H9 (cell line): ENCODE measurements at regions not wholly inside any gene's neighbourhood (a gene's known extent, or its start where the extent isn't known, plus 50 kb on each side); places are given as distances from the start of the nearest gene placed in this dataset.

ENCODE experiments used
- DNase-seq: peaks from one replicate; pipeline ENCODE4 v3.0.0-alpha.2; 2017
- H2AFZ ChIP-seq: one replicate; pipeline ENCODE4 v1.6.1; 2013; ENCODE audit warnings: mild to moderate bottlenecking, low read length, control low read depth, moderate library complexity
- H2AK5ac ChIP-seq: 2 replicates; pipeline ENCODE4 v1.6.1; 2013; ENCODE audit warnings: low read length, control low read depth, mixed read lengths; ENCODE audit not compliant: insufficient read length
- H2BK120ac ChIP-seq: one replicate; pipeline ENCODE4 v1.6.1; 2013; ENCODE audit warnings: low read depth, mild to moderate bottlenecking, low read length, control low read depth, inconsistent platforms; ENCODE audit not compliant: poor library complexity, severe bottlenecking
- H2BK12ac ChIP-seq: 2 replicates; pipeline ENCODE4 v1.6.1; 2013; ENCODE audit warnings: low read length, control low read depth, mixed read lengths, low read depth; ENCODE audit not compliant: insufficient read length
- H2BK15ac ChIP-seq: 2 replicates; pipeline ENCODE4 v1.6.1; 2013; ENCODE audit warnings: low read depth, low read length, control low read depth
- H2BK20ac ChIP-seq: one replicate; pipeline ENCODE4 v1.6.1; 2013; ENCODE audit warnings: low read depth, mild to moderate bottlenecking, low read length, control low read depth, inconsistent platforms; ENCODE audit not compliant: poor library complexity, severe bottlenecking
- H2BK5ac ChIP-seq: 2 replicates; pipeline ENCODE4 v1.6.1; 2013; ENCODE audit warnings: low read length, control low read depth, mixed read lengths; ENCODE audit not compliant: insufficient read length
- H3K14ac ChIP-seq: 2 replicates; pipeline ENCODE4 v1.6.1; 2013; ENCODE audit warnings: low read length, control low read depth; ENCODE audit not compliant: insufficient read depth
- H3K18ac ChIP-seq: 2 replicates; pipeline ENCODE4 v1.6.1; 2013; ENCODE audit warnings: low read depth, mild to moderate bottlenecking, mixed read lengths, low read length, control low read depth; ENCODE audit not compliant: insufficient read length
- H3K23ac ChIP-seq: 2 replicates; pipeline ENCODE4 v1.6.1; 2013; ENCODE audit warnings: low read length, control low read depth, mixed read lengths, low read depth; ENCODE audit not compliant: insufficient read length
- H3K23me2 ChIP-seq: 2 replicates; pipeline ENCODE4 v1.6.1; 2013; ENCODE audit warnings: low read depth, mild to moderate bottlenecking, mixed read lengths, low read length, control low read depth; ENCODE audit not compliant: insufficient read length, poor library complexity, severe bottlenecking
- H3K27ac ChIP-seq: 2 replicates; pipeline ENCODE4 v1.5.1; 2013; ENCODE audit warnings: low read length, control low read depth, mixed read lengths, low read depth; ENCODE audit not compliant: insufficient read length
- H3K27me3 ChIP-seq: 2 replicates; pipeline ENCODE4 v1.6.1; 2013; ENCODE audit warnings: low read length, control low read depth, inconsistent platforms; ENCODE audit not compliant: insufficient read depth
- H3K4ac ChIP-seq: 2 replicates; pipeline ENCODE4 v1.6.1; 2013; ENCODE audit warnings: low read depth, mild to moderate bottlenecking, control low read depth, inconsistent platforms, low read length, moderate library complexity
- H3K4me1 ChIP-seq: 2 replicates; pipeline ENCODE4 v1.6.1; 2013; ENCODE audit warnings: low read length, control low read depth, inconsistent platforms; ENCODE audit not compliant: insufficient read depth
- H3K4me2 ChIP-seq: 2 replicates; pipeline ENCODE4 v1.6.1; 2013; ENCODE audit warnings: low read length, control low read depth, mixed read lengths; ENCODE audit not compliant: insufficient read length, insufficient read depth
- H3K56ac ChIP-seq: 2 replicates; pipeline ENCODE4 v1.6.1; 2013; ENCODE audit warnings: low read depth, mild to moderate bottlenecking, mixed read lengths, low read length, control low read depth; ENCODE audit not compliant: insufficient read length
- H3K79me1 ChIP-seq: 2 replicates; pipeline ENCODE4 v1.6.1; 2013; ENCODE audit warnings: low read depth, mild to moderate bottlenecking, moderate library complexity, low read length, control low read depth, inconsistent platforms; ENCODE audit not compliant: insufficient read depth, poor library complexity, severe bottlenecking
- H3K79me2 ChIP-seq: 2 replicates; pipeline ENCODE4 v1.6.1; 2013; ENCODE audit warnings: low read length, control low read depth, inconsistent platforms; ENCODE audit not compliant: insufficient read depth
- H3K9ac ChIP-seq: 2 replicates; pipeline ENCODE4 v1.6.1; 2013; ENCODE audit warnings: low read length, control low read depth, mixed read lengths; ENCODE audit not compliant: insufficient read length; ENCODE audit errors: extremely low read depth
- H3K9me3 ChIP-seq: one replicate; pipeline ENCODE4 v1.6.1; 2013; ENCODE audit warnings: low read depth, low read length, inconsistent platforms; ENCODE audit not compliant: control insufficient read depth
- H3T11ph ChIP-seq: one replicate; pipeline ENCODE4 v1.6.1; 2013; ENCODE audit warnings: mild to moderate bottlenecking, low read length, control low read depth, inconsistent platforms
- H4K20me1 ChIP-seq: one replicate; pipeline ENCODE4 v1.6.1; 2013; ENCODE audit not compliant: control insufficient read depth, insufficient read length, insufficient read depth
- H4K5ac ChIP-seq: 2 replicates; pipeline ENCODE4 v1.6.1; 2013; ENCODE audit warnings: low read depth, mild to moderate bottlenecking, mixed read lengths, low read length, control low read depth; ENCODE audit not compliant: insufficient read length
- H4K8ac ChIP-seq: replicated peaks from 2 replicates; pipeline ENCODE4 v1.6.1; 2013; ENCODE audit warnings: low read length, control low read depth, mixed read lengths, low read depth; ENCODE audit not compliant: insufficient read length
- H4K91ac ChIP-seq: 2 replicates; pipeline ENCODE4 v1.6.1; 2013; ENCODE audit warnings: low read depth, mild to moderate bottlenecking, moderate library complexity, mixed read lengths, low read length, control low read depth; ENCODE audit not compliant: insufficient read length
- H3K27ac Mint-ChIP-seq, 3 experiments: 2 replicates in 2 of 3; 3 replicates in 1 of 3; pipeline ENCODE4 v1.8.0; 2020 to 2021; ENCODE audit warnings: mixed read lengths in 3 of 3, mild to moderate bottlenecking in 1 of 3, moderate library complexity in 1 of 3
- H3K27me3 Mint-ChIP-seq: 2 replicates; pipeline ENCODE4 v1.8.0; 2021; ENCODE audit warnings: low read depth, mild to moderate bottlenecking, moderate library complexity, mixed read lengths
- H3K36me3 Mint-ChIP-seq, 3 experiments: 2 replicates in 2 of 3; 3 replicates in 1 of 3; pipeline ENCODE4 v1.8.0; 2020 to 2021; ENCODE audit warnings: low read depth in 3 of 3, mixed read lengths in 3 of 3; ENCODE audit not compliant: insufficient read depth in 1 of 3
- H3K4me1 Mint-ChIP-seq, 2 experiments: 2 replicates each; pipeline ENCODE4 v1.8.0; 2020; ENCODE audit warnings: mixed read lengths in 2 of 2
- H3K4me3 Mint-ChIP-seq, 2 experiments: 2 replicates in 1 of 2; 3 replicates in 1 of 2; pipeline ENCODE4 v1.8.0; 2020 to 2021; ENCODE audit warnings: mild to moderate bottlenecking in 2 of 2, mixed read lengths in 2 of 2, moderate library complexity in 1 of 2
- H3K9me3 Mint-ChIP-seq, 2 experiments: 2 replicates in 1 of 2; 3 replicates in 1 of 2; pipeline ENCODE4 v1.8.0; 2020; ENCODE audit warnings: mild to moderate bottlenecking in 2 of 2, mixed read lengths in 2 of 2, moderate library complexity in 1 of 2
- CTCF ChIP-seq: fragments of 200-600 bp; sonication (generic); conservative IDR thresholded peaks from 3 replicates; pipeline ENCODE4 v1.8.0; 2021; ENCODE audit warnings: antibody characterized with exemption, mild to moderate bottlenecking
- WGBS: extraction: QIAGEN DNeasy Blood & Tissue Kit; methylation state at CpG from one replicate; pipeline ENCODE4 v1.1.7; 2013; ENCODE audit warnings: missing lambda C conversion rate, low lambda C conversion rate, mixed read lengths; ENCODE audit not compliant: insufficient read length; ENCODE audit errors: extremely low coverage; 5-methylcytosine and 5-hydroxymethylcytosine counted together

DNA sequence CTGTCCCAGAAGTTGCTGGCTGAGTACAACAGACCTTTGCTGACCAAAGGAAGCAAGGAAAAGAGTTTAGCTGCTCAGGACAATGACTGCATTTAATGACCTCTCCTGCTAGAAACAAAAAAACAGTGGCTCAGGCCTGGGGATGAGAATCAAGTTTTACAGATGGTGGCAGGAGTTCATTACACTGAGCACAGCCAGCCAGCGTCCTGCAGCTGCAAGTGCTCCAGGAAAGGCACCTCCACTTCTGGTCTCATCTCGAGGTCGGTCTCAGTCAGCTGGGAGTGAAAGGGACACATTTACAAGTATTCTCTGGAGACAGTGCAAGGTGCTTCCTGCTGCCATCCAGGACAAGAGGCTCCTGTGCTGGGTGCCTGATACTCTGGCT lies 362.7 kb downstream of the THBS2 start:
- no peak overlapping the region for H4K91ac ChIP-seq
- no peaks in the 10 kb centered on the region for H3K79me2 ChIP-seq
- Mint-ChIP-seq H3K9me3 (no peaks in the 10 kb centered on the region; a peak in 1 of 5 replicates), H3K27me3 (no peaks in the 10 kb centered on the region), H3K27ac (no peak overlapping the region), H3K4me3 (no peak overlapping the region), H3K36me3 (no peaks in the 10 kb centered on the region), H3K4me1 (peaks cover 6 to 8% of the 10 kb centered on the region in 2 experiments; a peak in 3 of 4 replicates)
- H3K18ac ChIP-seq: no peak overlapping the region
- H3K23ac ChIP-seq: no peak overlapping the region
- no peaks in the 10 kb centered on the region for H3K23me2 ChIP-seq
- H3K14ac ChIP-seq: no peak overlapping the region
- no peak overlapping the region for H3T11ph ChIP-seq
- H2BK120ac ChIP-seq: no peak overlapping the region
- H2BK15ac ChIP-seq: no peak overlapping the region
- H4K5ac ChIP-seq: no peak overlapping the region
- H3K4me2 ChIP-seq: no peak overlapping the region
- no peak overlapping the region for H3K27ac ChIP-seq
- H3K9me3 ChIP-seq: no peaks in the 10 kb centered on the region
- H2BK5ac ChIP-seq: no peak overlapping the region
- no peak overlapping the region for H3K9ac ChIP-seq
- no peaks in the 10 kb centered on the region for H4K20me1 ChIP-seq
- no peak overlapping the region for H2AK5ac ChIP-seq
- DNase-seq: no peak
- no peak overlapping the region for H2BK20ac ChIP-seq
- H3K27me3 ChIP-seq: no peaks in the 10 kb centered on the region
- H4K8ac ChIP-seq: no peak overlapping the region
- WGBS: no CpG with 5 or more reads among the region's 3 CpGs
- no peak overlapping the region for H3K56ac ChIP-seq
- no peaks in the 10 kb centered on the region for H3K79me1 ChIP-seq
- H3K4ac ChIP-seq: no peak overlapping the region
- TF ChIP-seq CTCF: no peak
- no peak overlapping the region for H2BK12ac ChIP-seq
- peaks cover 2% of the 10 kb centered on the region; the same call in 1 of the 2 replicates for H3K4me1 ChIP-seq
- H2AFZ ChIP-seq: no peak overlapping the region
